ENCODE measurements at regions not wholly inside any gene's neighbourhood (a gene's known extent, or its start where the extent isn't known, plus 50 kb on each side); places are given as distances from the start of the nearest gene placed in this dataset.

- H3K4me3 ChIP-seq (ENCODE audit: low read depth, low read length), result no peak overlapping the region
- no peaks in the 10 kb centered on the region for H3K36me3 ChIP-seq (ENCODE audit: control insufficient read depth, insufficient read depth, low read length)
- H3K27me3 ChIP-seq (ENCODE audit: control insufficient read depth, insufficient read depth, low read length), result no peaks in the 10 kb centered on the region
- no peaks in the 10 kb centered on the region for H3K4me1 ChIP-seq (ENCODE audit: control insufficient read depth, insufficient read depth, low read length)
- H3K9me3 ChIP-seq (ENCODE audit: control insufficient read depth, insufficient read depth, low read length), result no peaks in the 10 kb centered on the region
- H3K9ac ChIP-seq (ENCODE audit: low read depth, low read length), result no peak overlapping the region
These were observed 376.9 kb downstream of the CDK5RAP2 start for GRCh38 chr9:120202856-120203654.

- H3K9ac ChIP-seq (ENCODE audit: low read depth, low read length), result no peak overlapping the region
- no peaks in the 10 kb centered on the region for H3K36me3 ChIP-seq (ENCODE audit: control insufficient read depth, insufficient read depth, low read length)
- no peaks in the 10 kb centered on the region for H3K9me3 ChIP-seq (ENCODE audit: control insufficient read depth, insufficient read depth, low read length)
- H3K4me3 ChIP-seq (ENCODE audit: low read depth, low read length), result no peak overlapping the region
- no peaks in the 10 kb centered on the region for H3K27me3 ChIP-seq (ENCODE audit: control insufficient read depth, insufficient read depth, low read length)
- H3K4me1 ChIP-seq (ENCODE audit: control insufficient read depth, insufficient read depth, low read length), result no peaks in the 10 kb centered on the region
These were observed 381.9 kb downstream of the CDK5RAP2 start for GRCh38 chr9:120198027-120198426.

GRCh38 chr9:120197605-120198004 is 382.4 kb downstream of the CDK5RAP2 start:
- H3K4me3 ChIP-seq (ENCODE audit: low read depth, low read length), result no peak overlapping the region
- H3K27me3 ChIP-seq (ENCODE audit: control insufficient read depth, insufficient read depth, low read length), result no peaks in the 10 kb centered on the region
- H3K9ac ChIP-seq (ENCODE audit: low read depth, low read length), result no peak overlapping the region
- H3K36me3 ChIP-seq (ENCODE audit: control insufficient read depth, insufficient read depth, low read length), result no peaks in the 10 kb centered on the region
- H3K9me3 ChIP-seq (ENCODE audit: control insufficient read depth, insufficient read depth, low read length), result no peaks in the 10 kb centered on the region
- no peaks in the 10 kb centered on the region for H3K4me1 ChIP-seq (ENCODE audit: control insufficient read depth, insufficient read depth, low read length)

GRCh38 chr9:120191141-120191540 is 388.8 kb downstream of the CDK5RAP2 start:
- H3K4me1 ChIP-seq (ENCODE audit: control insufficient read depth, insufficient read depth, low read length), result no peaks in the 10 kb centered on the region
- no peak overlapping the region for H3K9ac ChIP-seq (ENCODE audit: low read depth, low read length)

GRCh38 chr9:120187758-120188157 is 392.2 kb downstream of the CDK5RAP2 start:
- Histone ChIP-seq H3K4me3 (ENCODE audit: low read depth, low read length) (no peak overlapping the region), H3K9ac (ENCODE audit: low read depth, low read length) (no peak overlapping the region), H3K27me3 (ENCODE audit: control insufficient read depth, insufficient read depth, low read length) (no peaks in the 10 kb centered on the region), H3K36me3 (ENCODE audit: control insufficient read depth, insufficient read depth, low read length) (no peaks in the 10 kb centered on the region), H3K4me1 (ENCODE audit: control insufficient read depth, insufficient read depth, low read length) (no peaks in the 10 kb centered on the region), H3K9me3 (ENCODE audit: control insufficient read depth, insufficient read depth, low read length) (no peaks in the 10 kb centered on the region)

More at GRCh38 chr9:120191141-120191540, 388.8 kb downstream of the CDK5RAP2 start:
- no peak overlapping the region for H3K4me3 ChIP-seq (ENCODE audit: low read depth, low read length)
- no peaks in the 10 kb centered on the region for H3K9me3 ChIP-seq (ENCODE audit: control insufficient read depth, insufficient read depth, low read length)
- H3K36me3 ChIP-seq (ENCODE audit: control insufficient read depth, insufficient read depth, low read length), result no peaks in the 10 kb centered on the region
- H3K27me3 ChIP-seq (ENCODE audit: control insufficient read depth, insufficient read depth, low read length), result no peaks in the 10 kb centered on the region

GRCh38 chr9:120186276-120186675 is 393.7 kb downstream of the CDK5RAP2 start:
- H3K9me3 ChIP-seq (ENCODE audit: control insufficient read depth, insufficient read depth, low read length), result no peaks in the 10 kb centered on the region
- H3K4me1 ChIP-seq (ENCODE audit: control insufficient read depth, insufficient read depth, low read length), result no peaks in the 10 kb centered on the region
- no peak overlapping the region for H3K4me3 ChIP-seq (ENCODE audit: low read depth, low read length)
- no peaks in the 10 kb centered on the region for H3K36me3 ChIP-seq (ENCODE audit: control insufficient read depth, insufficient read depth, low read length)
- H3K27me3 ChIP-seq (ENCODE audit: control insufficient read depth, insufficient read depth, low read length), result no peaks in the 10 kb centered on the region
- no peak overlapping the region for H3K9ac ChIP-seq (ENCODE audit: low read depth, low read length)

GRCh38 chr9:120184266-120184665 is 395.7 kb downstream of the CDK5RAP2 start:
- Histone ChIP-seq H3K36me3 (ENCODE audit: control insufficient read depth, insufficient read depth, low read length) (no peaks in the 10 kb centered on the region), H3K9me3 (ENCODE audit: control insufficient read depth, insufficient read depth, low read length) (no peaks in the 10 kb centered on the region), H3K4me3 (ENCODE audit: low read depth, low read length) (no peak overlapping the region), H3K27me3 (ENCODE audit: control insufficient read depth, insufficient read depth, low read length) (no peaks in the 10 kb centered on the region), H3K4me1 (ENCODE audit: control insufficient read depth, insufficient read depth, low read length) (no peaks in the 10 kb centered on the region), H3K9ac (ENCODE audit: low read depth, low read length) (no peak overlapping the region)

- no peaks in the 10 kb centered on the region for H3K36me3 ChIP-seq (ENCODE audit: control insufficient read depth, insufficient read depth, low read length)
- H3K9me3 ChIP-seq (ENCODE audit: control insufficient read depth, insufficient read depth, low read length), result no peaks in the 10 kb centered on the region
- no peaks in the 10 kb centered on the region for H3K27me3 ChIP-seq (ENCODE audit: control insufficient read depth, insufficient read depth, low read length)
- no peak overlapping the region for H3K9ac ChIP-seq (ENCODE audit: low read depth, low read length)
- no peaks in the 10 kb centered on the region for H3K4me1 ChIP-seq (ENCODE audit: control insufficient read depth, insufficient read depth, low read length)
- no peak overlapping the region for H3K4me3 ChIP-seq (ENCODE audit: low read depth, low read length)
These were observed 396.4 kb downstream of the CDK5RAP2 start for GRCh38 chr9:120183615-120184014.

- H3K36me3 ChIP-seq (ENCODE audit: control insufficient read depth, insufficient read depth, low read length), result no peaks in the 10 kb centered on the region
- no peaks in the 10 kb centered on the region for H3K27me3 ChIP-seq (ENCODE audit: control insufficient read depth, insufficient read depth, low read length)
- no peaks in the 10 kb centered on the region for H3K4me1 ChIP-seq (ENCODE audit: control insufficient read depth, insufficient read depth, low read length)
- no peak overlapping the region for H3K9ac ChIP-seq (ENCODE audit: low read depth, low read length)
- H3K4me3 ChIP-seq (ENCODE audit: low read depth, low read length), result no peak overlapping the region
- H3K9me3 ChIP-seq (ENCODE audit: control insufficient read depth, insufficient read depth, low read length), result no peaks in the 10 kb centered on the region
These were observed 398.0 kb downstream of the CDK5RAP2 start for GRCh38 chr9:120182011-120182410.

- H3K4me1 ChIP-seq (ENCODE audit: control insufficient read depth, insufficient read depth, low read length), result no peaks in the 10 kb centered on the region
- H3K27me3 ChIP-seq (ENCODE audit: control insufficient read depth, insufficient read depth, low read length), result no peaks in the 10 kb centered on the region
- no peaks in the 10 kb centered on the region for H3K36me3 ChIP-seq (ENCODE audit: control insufficient read depth, insufficient read depth, low read length)
- H3K4me3 ChIP-seq (ENCODE audit: low read depth, low read length), result no peak overlapping the region
- H3K9me3 ChIP-seq (ENCODE audit: control insufficient read depth, insufficient read depth, low read length), result no peaks in the 10 kb centered on the region
- H3K9ac ChIP-seq (ENCODE audit: low read depth, low read length), result no peak overlapping the region
These were observed 402.8 kb downstream of the CDK5RAP2 start for GRCh38 chr9:120177121-120177520.

- no peak overlapping the region for H3K4me3 ChIP-seq (ENCODE audit: low read depth, low read length)
- no peaks in the 10 kb centered on the region for H3K36me3 ChIP-seq (ENCODE audit: control insufficient read depth, insufficient read depth, low read length)
- H3K9ac ChIP-seq (ENCODE audit: low read depth, low read length), result no peak overlapping the region
- H3K9me3 ChIP-seq (ENCODE audit: control insufficient read depth, insufficient read depth, low read length), result no peaks in the 10 kb centered on the region
- no peaks in the 10 kb centered on the region for H3K4me1 ChIP-seq (ENCODE audit: control insufficient read depth, insufficient read depth, low read length)
- no peaks in the 10 kb centered on the region for H3K27me3 ChIP-seq (ENCODE audit: control insufficient read depth, insufficient read depth, low read length)
These were observed 404.9 kb downstream of the CDK5RAP2 start for GRCh38 chr9:120175031-120175430.

GRCh38 chr9:120161776-120162175 is 418.2 kb downstream of the CDK5RAP2 start:
- Histone ChIP-seq H3K36me3 (ENCODE audit: control insufficient read depth, insufficient read depth, low read length) (no peaks in the 10 kb centered on the region), H3K4me3 (ENCODE audit: low read depth, low read length) (no peak overlapping the region), H3K9ac (ENCODE audit: low read depth, low read length) (no peak overlapping the region), H3K9me3 (ENCODE audit: control insufficient read depth, insufficient read depth, low read length) (no peaks in the 10 kb centered on the region), H3K27me3 (ENCODE audit: control insufficient read depth, insufficient read depth, low read length) (no peaks in the 10 kb centered on the region), H3K4me1 (ENCODE audit: control insufficient read depth, insufficient read depth, low read length) (no peaks in the 10 kb centered on the region)
